ENCODE measurements at regions not wholly inside any gene's neighbourhood (a gene's known extent, or its start where the extent isn't known, plus 50 kb on each side); places are given as distances from the start of the nearest gene placed in this dataset.

GRCh38 chr5:96146675-96147074 lies 185.0 kb upstream of the ELL2 start:
- TF ChIP-seq, protein P1, sequence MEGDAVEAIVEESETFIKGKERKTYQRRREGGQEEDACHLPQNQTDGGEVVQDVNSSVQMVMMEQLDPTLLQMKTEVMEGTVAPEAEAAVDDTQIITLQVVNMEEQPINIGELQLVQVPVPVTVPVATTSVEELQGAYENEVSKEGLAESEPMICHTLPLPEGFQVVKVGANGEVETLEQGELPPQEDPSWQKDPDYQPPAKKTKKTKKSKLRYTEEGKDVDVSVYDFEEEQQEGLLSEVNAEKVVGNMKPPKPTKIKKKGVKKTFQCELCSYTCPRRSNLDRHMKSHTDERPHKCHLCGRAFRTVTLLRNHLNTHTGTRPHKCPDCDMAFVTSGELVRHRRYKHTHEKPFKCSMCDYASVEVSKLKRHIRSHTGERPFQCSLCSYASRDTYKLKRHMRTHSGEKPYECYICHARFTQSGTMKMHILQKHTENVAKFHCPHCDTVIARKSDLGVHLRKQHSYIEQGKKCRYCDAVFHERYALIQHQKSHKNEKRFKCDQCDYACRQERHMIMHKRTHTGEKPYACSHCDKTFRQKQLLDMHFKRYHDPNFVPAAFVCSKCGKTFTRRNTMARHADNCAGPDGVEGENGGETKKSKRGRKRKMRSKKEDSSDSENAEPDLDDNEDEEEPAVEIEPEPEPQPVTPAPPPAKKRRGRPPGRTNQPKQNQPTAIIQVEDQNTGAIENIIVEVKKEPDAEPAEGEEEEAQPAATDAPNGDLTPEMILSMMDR (IDR thresholded peaks at IDR 0.05), result no peak
- peak in 1 of 2 donors; percentile 64 for TF ChIP-seq EP300 (IDR thresholded peaks at IDR 0.05)
- no peak overlapping the region for H3K4me3 ChIP-seq
- no peaks in the 10 kb centered on the region for H3K36me3 ChIP-seq
- H3K9me3 ChIP-seq, result no peaks in the 10 kb centered on the region
- no peaks in the 10 kb centered on the region for H3K4me1 ChIP-seq
- H3K27me3 ChIP-seq, result no peaks in the 10 kb centered on the region
- H3K27ac ChIP-seq, result no peak overlapping the region
- DNase-seq (ENCODE audit: low spot score in 2 of 2), result no peak
- WGBS, 2 donors, result 66 to 72% methylated on average over 2 of the region's 2 CpGs

- WGBS, 2 donors, result 78 to 82% methylated on average over 3 of the region's 3 CpGs
- no peak for DNase-seq (ENCODE audit: low spot score in 2 of 2)
- TF ChIP-seq POLR2A (IDR thresholded peaks at IDR 0.05) (no peak), EP300 (IDR thresholded peaks at IDR 0.05) (no peak)
- TF ChIP-seq, protein P1 (IDR thresholded peaks at IDR 0.05), result no peak
- Histone ChIP-seq H3K27ac (no peak overlapping the region), H3K36me3 (no peaks in the 10 kb centered on the region), H3K4me3 (no peak overlapping the region), H3K9me3 (no peaks in the 10 kb centered on the region), H3K27me3 (no peaks in the 10 kb centered on the region), H3K4me1 (no peaks in the 10 kb centered on the region)
Measured at GRCh38 chr5:96144289-96144688, 182.6 kb upstream of the ELL2 start.

DNA sequence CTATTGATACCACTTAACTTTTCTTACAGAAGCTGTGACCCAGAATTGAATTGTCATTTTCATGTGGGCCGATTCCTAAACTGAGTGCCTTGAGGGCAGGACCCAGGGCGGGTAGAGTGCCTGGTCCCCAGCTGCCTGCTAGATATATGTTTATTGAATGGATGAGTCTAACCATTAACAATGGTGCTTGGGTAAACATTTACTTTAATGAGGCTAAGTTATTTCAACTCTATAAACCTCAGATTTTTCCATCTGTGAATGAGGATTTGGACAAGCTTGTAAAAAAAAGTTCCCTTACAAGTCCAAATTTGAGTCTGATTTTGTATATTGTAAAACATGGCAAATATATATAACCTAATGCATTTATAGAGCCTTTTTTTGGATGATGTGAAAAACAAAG lies 181.8 kb upstream of the ELL2 start:
- TF ChIP-seq, protein P1 (IDR thresholded peaks at IDR 0.05), result no peak
- 71 to 74% methylated on average over 2 of the region's 2 CpGs for WGBS, 2 donors
- Histone ChIP-seq H3K9me3 (no peaks in the 10 kb centered on the region), H3K27me3 (no peaks in the 10 kb centered on the region), H3K4me3 (no peak overlapping the region), H3K36me3 (no peaks in the 10 kb centered on the region), H3K27ac (no peak overlapping the region), H3K4me1 (no peaks in the 10 kb centered on the region)
- no peak for DNase-seq (ENCODE audit: low spot score in 2 of 2)

DNA sequence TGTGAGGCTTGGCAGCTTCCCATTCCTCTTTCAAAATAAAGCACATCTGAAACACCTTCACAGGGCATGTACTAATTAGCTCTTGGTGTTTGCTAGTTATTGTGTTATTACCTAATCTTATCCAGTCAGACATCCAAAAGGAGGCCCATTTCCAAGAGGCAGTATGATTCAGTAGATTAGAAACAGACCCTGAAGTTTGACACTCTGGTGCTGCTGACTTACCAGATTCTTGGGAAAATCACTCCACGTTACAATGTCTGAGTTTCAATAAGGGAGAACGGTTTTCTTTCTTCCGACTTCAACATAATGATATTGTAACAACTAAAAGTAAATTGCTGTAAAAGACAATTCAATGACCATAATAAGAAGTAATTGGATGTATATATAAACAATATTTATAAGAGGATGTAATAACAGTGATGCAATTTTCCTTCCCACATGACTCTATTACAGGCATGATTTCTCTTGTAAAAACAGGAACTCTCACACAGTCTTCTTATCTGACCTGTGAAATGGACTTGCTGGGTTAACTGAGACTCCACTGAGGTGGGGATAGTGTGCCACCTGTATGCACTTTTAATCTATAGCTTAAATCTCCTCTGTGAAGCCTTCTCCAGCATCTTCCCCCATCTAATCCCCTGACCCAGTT lies 181.3 kb upstream of the ELL2 start:
- no peak overlapping the region for H3K4me3 ChIP-seq
- DNase-seq (ENCODE audit: low spot score in 2 of 2), result peak in 1 of 2 donors; percentile 40
- H3K27ac ChIP-seq, result no peak overlapping the region
- H3K4me1 ChIP-seq, result no peaks in the 10 kb centered on the region
- TF ChIP-seq, protein P1 (IDR thresholded peaks at IDR 0.05), result no peak
- TF ChIP-seq EP300 (IDR thresholded peaks at IDR 0.05), result peak in 1 of 2 donors; percentile 38
- no peaks in the 10 kb centered on the region for H3K36me3 ChIP-seq
- 64 to 71% methylated on average over 3 of the region's 3 CpGs for WGBS, 2 donors
- H3K27me3 ChIP-seq, result no peaks in the 10 kb centered on the region
- H3K9me3 ChIP-seq, result no peaks in the 10 kb centered on the region

DNA sequence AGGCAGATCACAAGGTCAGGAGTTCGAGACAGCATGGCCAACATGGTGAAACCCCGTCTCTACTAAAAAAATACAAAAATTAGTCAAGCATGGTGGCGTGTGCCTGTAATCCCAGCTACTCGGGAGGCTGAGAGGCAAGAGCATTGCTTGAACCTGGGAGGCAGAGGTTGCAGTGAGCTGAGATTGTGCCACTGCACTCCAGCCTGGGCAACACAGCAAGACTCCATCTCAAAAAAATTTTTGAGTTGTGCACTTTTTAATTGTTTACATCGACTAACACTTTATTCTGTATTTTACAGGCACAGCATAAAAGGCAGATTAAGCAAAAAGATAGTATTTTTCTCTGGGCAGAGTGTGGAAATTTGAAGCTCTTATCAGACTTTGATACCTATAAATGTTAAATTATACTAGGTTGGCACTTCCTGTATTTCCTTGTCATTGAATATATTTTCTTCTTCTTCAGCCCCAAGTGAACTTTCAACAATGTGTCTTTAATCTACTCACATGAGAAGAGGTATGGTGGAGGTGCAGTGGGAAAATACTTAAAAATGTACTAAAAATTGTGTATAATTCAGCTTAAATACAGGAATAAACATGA lies 180.6 kb upstream of the ELL2 start:
- no peaks in the 10 kb centered on the region for H3K27me3 ChIP-seq
- H3K9me3 ChIP-seq, result no peaks in the 10 kb centered on the region
- TF ChIP-seq POLR2A (IDR thresholded peaks at IDR 0.05) (no peak), EP300 (IDR thresholded peaks at IDR 0.05) (no peak)
- TF ChIP-seq, protein P1 (IDR thresholded peaks at IDR 0.05), result no peak
- H3K27ac ChIP-seq, result no peak overlapping the region
- no peak overlapping the region for H3K4me3 ChIP-seq
- DNase-seq (ENCODE audit: low spot score in 2 of 2), result no peak
- no peaks in the 10 kb centered on the region for H3K36me3 ChIP-seq
- 87 to 93% methylated on average over 5 of the region's 5 CpGs for WGBS, 2 donors
- no peaks in the 10 kb centered on the region for H3K4me1 ChIP-seq

Measured in tibial nerve (tissue), 4 donors.